Body of pancreas (tissue), 4 donors: ENCODE measurements at regions not wholly inside any gene's neighbourhood (a gene's known extent, or its start where the extent isn't known, plus 50 kb on each side); places are given as distances from the start of the nearest gene placed in this dataset.

Source experiments
- ATAC-seq: fragments of 150-250 bp; one replicate; pipeline ENCODE4 v1.9.1; 2016
- DNase-seq, 4 donors: peaks; one replicate each; pipeline ENCODE4 v3.0.0-alpha.2; 2019
- H3K27ac ChIP-seq, 4 donors: fragments of 200-600 bp; sonication (generic); 1 replicate in 3 of 4; 2 replicates in 1 of 4; pipeline versions ENCODE4 v1.5.1 to v1.6.1; 2016 to 2019; ENCODE audit warnings: mild to moderate bottlenecking in 1 of 4, mixed read lengths in 1 of 4, moderate library complexity in 1 of 4
- H3K27me3 ChIP-seq, 2 donors: fragments of 200-600 bp; sonication (generic); one replicate each; pipeline ENCODE4 v1.6.0; 2016; ENCODE audit warnings: mild to moderate bottlenecking in 1 of 2
- H3K36me3 ChIP-seq, 2 donors: fragments of 200-600 bp; sonication (generic); replicated peaks in 1 of 2; 2 replicates each; pipeline ENCODE4 v1.5.1; 2016; ENCODE audit warnings: low read depth in 2 of 2; ENCODE audit not compliant: insufficient read depth in 1 of 2
- H3K4me1 ChIP-seq: fragments of 200-600 bp; sonication (generic); one replicate; pipeline ENCODE4 v1.6.0; 2016
- H3K4me3 ChIP-seq, 2 donors: fragments of 200-600 bp; sonication (generic); 1 replicate in 1 of 2; 2 replicates in 1 of 2; pipeline ENCODE4 v1.5.1; 2016 to 2019
- H3K9me3 ChIP-seq, 3 donors: fragments of 200-600 bp; sonication (generic); 1 replicate in 2 of 3; 2 replicates in 1 of 3; pipeline ENCODE4 v1.5.1; 2016
- POLR2A ChIP-seq, 3 donors: fragments of 450-650 bp; IDR thresholded peaks; one replicate each; pipeline ENCODE4 v1.6.1; 2016; ENCODE audit warnings: antibody characterized with exemption in 3 of 3, mild to moderate bottlenecking in 2 of 3
- WGBS, 2 donors: methylation state at CpG; one replicate each; pipeline ENCODE4 v1.1.5; 2017; 5-methylcytosine and 5-hydroxymethylcytosine counted together
- intact Hi-C: fragments of 100-400 bp; cut with DNase I; formaldehyde crosslinking; loops from one replicate; pipeline ENCODE4 v1.15.1; 2023
- TF ChIP-seq, protein P1 (sequence below), 7 experiments: fragments of 450-650 bp in 4 of 7; fragments of 200-600 bp in 3 of 7; sonication (generic) in 3 of 7; IDR thresholded peaks; one replicate each; pipeline ENCODE4 v1.5.1; 2016 to 2019; ENCODE audit warnings: antibody characterized with exemption in 7 of 7

DNA sequence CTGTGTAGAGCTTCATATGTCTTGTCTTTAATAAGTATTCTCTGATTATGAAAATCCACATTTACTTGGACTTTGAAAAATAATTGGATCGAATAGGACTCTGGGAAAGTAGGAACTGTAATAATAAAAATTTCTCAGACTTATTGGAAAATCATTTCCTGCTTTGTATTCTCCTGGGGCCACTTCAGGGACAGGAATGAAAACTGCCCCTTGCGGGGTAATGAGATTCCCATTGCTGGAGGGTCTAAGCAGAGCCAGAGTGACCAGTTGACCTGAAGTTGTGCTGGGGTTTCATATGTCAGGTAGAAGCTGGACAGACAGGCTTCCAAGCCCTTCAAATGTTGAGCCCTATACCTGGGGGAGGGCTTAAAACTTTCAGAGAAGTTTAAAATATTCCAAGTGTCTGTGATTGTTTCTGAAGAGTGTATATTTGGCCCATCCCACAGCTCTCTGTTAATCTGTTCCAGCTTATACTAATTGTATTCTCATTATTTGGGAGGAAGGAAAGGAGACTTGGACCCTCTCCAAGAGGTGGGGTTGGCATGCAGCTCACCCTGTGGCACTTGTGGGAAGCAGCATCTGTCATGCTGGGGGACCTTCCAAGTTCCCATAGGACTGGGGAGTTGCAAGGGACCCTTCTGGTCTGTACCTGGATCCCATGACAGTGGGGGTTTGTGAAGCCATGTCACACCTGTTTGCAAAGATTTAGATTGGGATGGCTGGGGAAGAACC is 268.7 kb upstream of the ATP5MC3 start:
- Histone ChIP-seq H3K9me3 (no peaks in the 10 kb centered on the region), H3K4me3 (no peak overlapping the region), H3K4me1 (no peaks in the 10 kb centered on the region), H3K36me3 (no peaks in the 10 kb centered on the region), H3K27ac (no peak overlapping the region), H3K27me3 (no peaks in the 10 kb centered on the region)
- DNase-seq (no peak), ATAC-seq (no peak)
- 60 to 72% methylated on average over 2 of the region's 2 CpGs for WGBS, 2 donors
- intact Hi-C loops, result no loop called here
- TF ChIP-seq, protein P1, sequence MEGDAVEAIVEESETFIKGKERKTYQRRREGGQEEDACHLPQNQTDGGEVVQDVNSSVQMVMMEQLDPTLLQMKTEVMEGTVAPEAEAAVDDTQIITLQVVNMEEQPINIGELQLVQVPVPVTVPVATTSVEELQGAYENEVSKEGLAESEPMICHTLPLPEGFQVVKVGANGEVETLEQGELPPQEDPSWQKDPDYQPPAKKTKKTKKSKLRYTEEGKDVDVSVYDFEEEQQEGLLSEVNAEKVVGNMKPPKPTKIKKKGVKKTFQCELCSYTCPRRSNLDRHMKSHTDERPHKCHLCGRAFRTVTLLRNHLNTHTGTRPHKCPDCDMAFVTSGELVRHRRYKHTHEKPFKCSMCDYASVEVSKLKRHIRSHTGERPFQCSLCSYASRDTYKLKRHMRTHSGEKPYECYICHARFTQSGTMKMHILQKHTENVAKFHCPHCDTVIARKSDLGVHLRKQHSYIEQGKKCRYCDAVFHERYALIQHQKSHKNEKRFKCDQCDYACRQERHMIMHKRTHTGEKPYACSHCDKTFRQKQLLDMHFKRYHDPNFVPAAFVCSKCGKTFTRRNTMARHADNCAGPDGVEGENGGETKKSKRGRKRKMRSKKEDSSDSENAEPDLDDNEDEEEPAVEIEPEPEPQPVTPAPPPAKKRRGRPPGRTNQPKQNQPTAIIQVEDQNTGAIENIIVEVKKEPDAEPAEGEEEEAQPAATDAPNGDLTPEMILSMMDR (IDR thresholded peaks at IDR 0.05), result no peak
- no peak for TF ChIP-seq POLR2A (IDR thresholded peaks at IDR 0.05)

DNA sequence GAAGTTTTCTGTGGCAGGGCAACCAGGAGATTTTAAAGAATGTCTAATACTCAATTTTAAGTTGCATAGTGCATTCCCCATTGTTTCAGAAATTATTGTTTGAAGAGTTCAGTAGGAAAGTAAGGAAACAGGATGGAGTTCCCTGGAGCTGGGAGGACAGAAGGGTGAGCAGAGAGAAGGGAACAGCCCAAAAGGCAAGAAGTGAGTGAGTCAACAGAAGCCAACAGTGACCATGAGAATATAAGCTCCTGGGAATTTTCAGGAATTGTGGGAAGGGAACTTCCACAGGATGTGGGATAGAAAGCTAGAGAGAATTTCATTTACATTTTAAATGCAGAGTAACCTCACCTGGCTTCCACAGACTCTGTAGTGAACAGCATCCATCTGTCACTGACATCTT is 268.1 kb upstream of the ATP5MC3 start:
- DNase-seq, result no peak
- TF ChIP-seq POLR2A (IDR thresholded peaks at IDR 0.05), result no peak
- TF ChIP-seq, protein P1 (IDR thresholded peaks at IDR 0.05), result no peak
- Histone ChIP-seq H3K4me3 (no peak overlapping the region), H3K27me3 (no peaks in the 10 kb centered on the region), H3K4me1 (no peaks in the 10 kb centered on the region), H3K36me3 (no peaks in the 10 kb centered on the region), H3K27ac (no peak overlapping the region), H3K9me3 (no peaks in the 10 kb centered on the region)
- no peak for ATAC-seq
- intact Hi-C loops, result no loop called here

DNA sequence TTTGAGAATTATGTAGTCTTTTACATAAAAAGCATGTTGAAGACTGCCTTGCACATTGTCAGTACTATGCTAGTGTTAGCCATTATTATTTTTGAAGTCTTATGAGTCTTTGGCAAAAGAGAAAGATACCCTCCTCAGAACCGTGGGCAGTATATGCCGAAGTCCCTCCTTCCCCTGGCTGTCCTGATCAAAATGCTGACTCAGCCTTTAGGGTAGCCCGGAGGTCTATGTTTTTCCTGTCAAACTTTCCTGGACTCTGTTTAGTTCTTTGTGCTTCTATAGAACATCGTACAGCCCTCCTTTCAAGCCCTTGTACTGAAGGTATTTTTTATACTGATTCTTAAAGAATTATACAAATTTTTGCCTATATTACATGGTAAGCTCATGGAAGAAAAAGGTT is 264.7 kb upstream of the ATP5MC3 start:
- H3K4me3 ChIP-seq, result no peak overlapping the region
- H3K36me3 ChIP-seq, result no peaks in the 10 kb centered on the region
- no peaks in the 10 kb centered on the region for H3K4me1 ChIP-seq
- H3K27me3 ChIP-seq, result no peaks in the 10 kb centered on the region
- H3K9me3 ChIP-seq, result no peaks in the 10 kb centered on the region
- H3K27ac ChIP-seq, result no peak overlapping the region
- intact Hi-C loops, result no loop called here
- ATAC-seq (no peak), DNase-seq (no peak)
- 69 to 72% methylated on average over 4 of the region's 4 CpGs for WGBS, 2 donors
- no peak for TF ChIP-seq POLR2A (IDR thresholded peaks at IDR 0.05)
- TF ChIP-seq, protein P1 (IDR thresholded peaks at IDR 0.05), result no peak

DNA sequence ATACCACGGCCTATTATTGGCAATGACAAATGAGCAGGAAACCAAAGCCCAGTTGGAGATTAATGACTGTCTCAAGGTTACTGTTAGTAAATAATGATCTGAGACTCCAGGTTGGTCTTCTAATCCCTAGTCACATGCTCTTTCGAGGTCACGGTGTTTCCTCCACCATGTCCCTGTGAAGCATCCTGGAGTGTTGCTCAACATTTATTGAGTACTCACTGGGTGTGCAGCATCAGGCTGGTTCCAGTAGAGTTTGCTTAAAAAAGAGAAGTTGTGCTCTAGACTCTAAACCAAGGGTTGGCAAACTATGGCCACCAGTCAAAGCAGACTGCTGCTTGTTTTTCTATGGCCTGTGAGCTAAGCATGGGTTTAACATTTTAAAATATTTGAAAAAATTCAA is 263.8 kb upstream of the ATP5MC3 start:
- 32 to 38% methylated on average over 3 of the region's 3 CpGs for WGBS, 2 donors
- intact Hi-C loops, result no loop called here

More for the DNA sequence above, 263.8 kb upstream of the ATP5MC3 start:
- TF ChIP-seq, protein P1 (IDR thresholded peaks at IDR 0.05), result no peak
- no peak for TF ChIP-seq POLR2A (IDR thresholded peaks at IDR 0.05)
- no peaks in the 10 kb centered on the region for H3K4me1 ChIP-seq
- no peaks in the 10 kb centered on the region for H3K27me3 ChIP-seq
- no peak for DNase-seq
- ATAC-seq, result no peak
- H3K4me3 ChIP-seq, result no peak overlapping the region
- H3K27ac ChIP-seq, result no peak overlapping the region
- H3K36me3 ChIP-seq, result no peaks in the 10 kb centered on the region
- no peaks in the 10 kb centered on the region for H3K9me3 ChIP-seq
